ENCODE measurements at regions not wholly inside any gene's neighbourhood (a gene's known extent, or its start where the extent isn't known, plus 50 kb on each side); places are given as distances from the start of the nearest gene placed in this dataset.
A peak's percentile ranks its signal among the peaks of the same experiment; 100 is the strongest.

- TF ChIP-seq TAF1 (IDR thresholded peaks at IDR 0.05; ENCODE audit: low read depth, low read length) (no peak), CTCF (IDR thresholded peaks at IDR 0.05; ENCODE audit: control extremely low read depth in 1 of 3, insufficient read depth in 1 of 3, low read depth in 1 of 3, low read length in 3 of 3) (no peak), ASH2L (IDR thresholded peaks at IDR 0.05; ENCODE audit: low read length) (peak; percentile 91), POLR2AphosphoS5 (IDR thresholded peaks at IDR 0.05; ENCODE audit: low read depth, low read length) (no peak), CREB1 (IDR thresholded peaks at IDR 0.05) (no peak), EZH2 (IDR thresholded peaks at IDR 0.05; ENCODE audit: low read depth, low read length, severe bottlenecking) (no peak), MAX (IDR thresholded peaks at IDR 0.05) (peak; percentile 50; the same call in 1 of the 2 replicates), SP1 (IDR thresholded peaks at IDR 0.05; ENCODE audit: low read depth, low read length) (no peak)
Observed at GRCh38 chr2:236661061-236661761, 91.6 kb downstream of the ACKR3 start.

All from H1 (cell line).